ENCODE measurements at regions not wholly inside any gene's neighbourhood (a gene's known extent, or its start where the extent isn't known, plus 50 kb on each side); places are given as distances from the start of the nearest gene placed in this dataset.
A peak's percentile ranks its signal among the peaks of the same experiment; 100 is the strongest.

- no peak overlapping the region for H3K4me3 ChIP-seq
- H3K79me2 ChIP-seq (replicated peaks; ENCODE audit: insufficient read depth) = no peaks in the 10 kb centered on the region
- TF ChIP-seq ZNF114 (CRISPR knock-in tag; IDR thresholded peaks at IDR 0.05) (no peak), EZH2 (IDR thresholded peaks at IDR 0.05; ENCODE audit: low read depth, unreplicated experiment) (no peak), CTCF (conservative IDR thresholded peaks at IDR 0.05; ENCODE audit: low read depth in 2 of 2) (no peak), EZH2phosphoT487 (IDR thresholded peaks at IDR 0.05; ENCODE audit: unreplicated experiment) (no peak), CREB1 (CRISPR knock-in tag; IDR thresholded peaks at IDR 0.05; ENCODE audit: low read depth) (no peak), STAT1 (IDR thresholded peaks at IDR 0.05; ENCODE audit: unreplicated experiment) (no peak), JUNB (IDR thresholded peaks at IDR 0.05; ENCODE audit: unreplicated experiment) (no peak), ZNF462 (CRISPR knock-in tag; IDR thresholded peaks at IDR 0.05) (no peak), ZNF331 (CRISPR knock-in tag; IDR thresholded peaks at IDR 0.05; ENCODE audit: low read depth) (no peak), REST (IDR thresholded peaks at IDR 0.05; ENCODE audit: unreplicated experiment) (no peak), POLR2AphosphoS5 (IDR thresholded peaks at IDR 0.05; ENCODE audit: low read depth) (no peak), ETS1 (IDR thresholded peaks at IDR 0.05) (no peak), NANOG (IDR thresholded peaks at IDR 0.05; ENCODE audit: borderline replicate concordance) (no peak)
- Mint-ChIP-seq H3K27ac (no peak overlapping the region), H3K4me3 (no peak overlapping the region), H3K4me1 (peaks cover 12% of the 10 kb centered on the region; the same call in 2 of the 3 replicates), H3K27me3 (ENCODE audit: insufficient read depth, low read depth, poor library complexity) (peaks cover 1% of the 10 kb centered on the region), H3K36me3 (ENCODE audit: low read depth) (no peaks in the 10 kb centered on the region), H3K9me3 (no peaks in the 10 kb centered on the region)
- DNase-seq (ENCODE audit: low spot score) (no peak), ATAC-seq (no peak)
- H4K20me1 ChIP-seq (replicated peaks; ENCODE audit: insufficient read depth) = no peaks in the 10 kb centered on the region
- H3K4me2 ChIP-seq = no peak overlapping the region
- H3K36me3 ChIP-seq (ENCODE audit: insufficient read depth) = no peaks in the 10 kb centered on the region
- no peaks in the 10 kb centered on the region for H3K9me2 ChIP-seq (ENCODE audit: insufficient read depth)
- no peak overlapping the region for H3K27ac ChIP-seq (ENCODE audit: low read depth)
- H2AFZ ChIP-seq = peak overlapping the region; percentile 81; the same call in 1 of the 2 replicates
- H3F3A ChIP-seq (replicated peaks; ENCODE audit: low read depth) = no peaks in the 10 kb centered on the region
- no peaks in the 10 kb centered on the region for H3K27me3 ChIP-seq (ENCODE audit: insufficient read depth)
- H3K4me1 ChIP-seq (ENCODE audit: insufficient read depth) = no peaks in the 10 kb centered on the region
Observed at GRCh38 chr14:65169351-65169750, 67.0 kb upstream of the MAX start.

Data from GM23338 (cell line).